HEK293T (cell line): ENCODE measurements at regions not wholly inside any gene's neighbourhood (a gene's known extent, or its start where the extent isn't known, plus 50 kb on each side); places are given as distances from the start of the nearest gene placed in this dataset.
"Not testable (repeated sequence)": the region's sequence is repeated elsewhere in the genome, so short reads cannot be mapped to it uniquely, and the experiment has no call there.

Experiments
- CTCF ChIA-PET: fragments of 350-600 bp; formaldehyde crosslinking; extraction: SDS; loops from one replicate; lab custom pipeline; 2021; ENCODE audit warnings: antibody characterized with exemption, inconsistent platforms; lab: Yijun Ruan, JAX
- POLR2A ChIA-PET: fragments of 350-600 bp; formaldehyde crosslinking; extraction: SDS; loops from one replicate; lab custom pipeline; 2020; ENCODE audit warnings: antibody characterized with exemption, inconsistent platforms; lab: Yijun Ruan, JAX
- DNase-seq: peaks from one replicate; pipeline ENCODE4 v3.0.0; 2012; ENCODE audit warnings: mixed read lengths; ENCODE audit errors: extremely low spot score

GRCh38 chr2:111460901-111461300 lies 340.2 kb downstream of the BCL2L11 start:
- CTCF ChIA-PET, DNase-seq, POLR2A ChIA-PET: not testable (repeated sequence)

DNA sequence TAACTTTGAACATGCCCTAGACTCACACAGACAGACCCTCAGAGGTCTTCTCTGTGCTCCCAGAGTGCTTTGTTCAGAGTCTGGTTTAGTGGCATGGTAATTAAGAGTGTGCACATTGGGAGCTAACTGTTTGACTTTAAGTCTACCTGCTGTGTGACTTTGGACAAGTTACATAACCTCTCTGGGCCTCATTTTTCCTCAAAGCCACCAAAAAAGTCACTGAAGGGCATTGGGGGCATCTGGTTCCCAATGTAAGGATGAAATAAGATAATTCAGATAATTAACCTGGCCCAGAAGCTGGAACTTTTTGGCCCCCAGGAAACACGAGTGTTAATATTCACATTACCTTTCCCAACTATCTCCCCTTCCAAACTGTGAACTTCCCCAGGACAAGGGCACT lies 341.1 kb downstream of the BCL2L11 start:
- DNase-seq, CTCF ChIA-PET, POLR2A ChIA-PET: not testable (repeated sequence)

GRCh38 chr2:111462572-111462971 lies 341.9 kb downstream of the BCL2L11 start:
- POLR2A ChIA-PET, CTCF ChIA-PET, DNase-seq: not testable (repeated sequence)

DNA sequence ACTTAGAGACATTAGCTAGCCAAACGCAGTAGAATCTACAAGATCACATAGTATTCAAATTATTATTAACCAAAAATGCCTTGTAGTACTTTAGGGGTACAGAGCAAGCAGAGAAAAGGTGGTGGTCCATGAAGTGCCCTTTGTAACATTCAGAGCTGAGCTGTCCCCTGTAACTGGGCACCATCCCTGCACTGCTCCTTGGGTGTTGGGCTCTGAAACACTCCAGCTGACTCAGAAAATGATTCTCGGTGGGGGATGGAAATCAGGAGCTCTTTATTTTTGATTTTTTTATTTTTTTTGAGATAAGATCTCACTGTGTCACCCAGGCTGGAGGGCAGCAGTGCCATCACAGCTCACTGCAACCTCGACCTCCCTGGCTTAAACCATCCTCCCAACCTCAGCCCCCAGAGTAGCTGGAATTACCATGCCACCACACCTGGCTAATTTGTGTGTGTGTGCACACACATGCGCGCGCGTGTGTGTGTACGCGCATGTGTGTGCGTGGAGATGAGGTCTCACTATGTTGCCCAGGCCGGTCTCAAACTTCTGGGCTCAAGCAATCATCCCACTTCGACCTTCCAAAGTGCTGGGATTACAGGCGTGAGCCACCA lies 342.6 kb downstream of the BCL2L11 start:
- POLR2A ChIA-PET, DNase-seq, CTCF ChIA-PET: not testable (repeated sequence)

- DNase-seq, CTCF ChIA-PET, POLR2A ChIA-PET: not testable (repeated sequence)
Measured at GRCh38 chr2:111463956-111464355, 343.2 kb downstream of the BCL2L11 start.

GRCh38 chr2:111464367-111464766 lies 343.7 kb downstream of the BCL2L11 start:
- POLR2A ChIA-PET, DNase-seq, CTCF ChIA-PET: not testable (repeated sequence)

DNA sequence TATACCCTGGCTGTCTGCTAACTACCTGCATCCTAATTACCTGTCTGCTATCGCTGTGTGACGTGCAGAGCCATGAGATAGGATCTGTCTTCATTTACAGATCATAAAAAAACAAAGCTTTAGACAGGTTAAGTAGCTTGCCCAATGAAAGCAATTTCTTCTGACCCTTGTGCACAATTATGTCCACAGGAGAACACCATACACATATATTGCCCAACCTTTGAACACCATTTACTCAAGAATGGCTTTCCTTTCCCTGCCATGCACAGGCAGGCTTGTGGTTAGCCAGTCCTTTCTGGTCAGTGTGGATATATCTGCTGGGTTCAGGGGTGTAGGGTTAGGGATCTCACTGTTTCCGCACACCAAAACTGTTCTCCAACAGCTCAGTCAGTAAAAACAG lies 344.8 kb downstream of the BCL2L11 start:
- CTCF ChIA-PET: not testable (repeated sequence)

DNA sequence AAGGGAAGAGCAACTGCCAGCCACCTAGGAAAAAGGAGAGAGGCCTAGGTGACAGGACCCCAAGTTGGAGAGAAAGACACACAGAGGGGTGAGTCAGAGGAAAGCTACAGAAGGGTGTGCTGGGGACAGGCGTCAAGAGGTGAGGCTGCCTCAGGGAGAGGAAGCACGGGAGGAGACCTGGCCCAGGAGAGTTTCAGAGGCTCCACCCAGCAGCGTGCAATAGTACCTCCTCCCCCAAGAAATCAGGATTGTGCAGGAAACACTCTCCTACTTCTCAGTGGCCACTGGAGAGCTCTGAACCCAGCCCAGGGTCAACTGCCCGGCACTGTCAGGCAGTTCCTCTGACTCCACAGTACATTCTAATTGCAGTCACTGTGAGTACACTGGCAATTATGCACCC lies 346.0 kb downstream of the BCL2L11 start:
- CTCF ChIA-PET, POLR2A ChIA-PET: not testable (repeated sequence)

More for the DNA sequence above, 344.8 kb downstream of the BCL2L11 start:
- POLR2A ChIA-PET, DNase-seq: not testable (repeated sequence)

GRCh38 chr2:111470924-111471323 lies 350.2 kb downstream of the BCL2L11 start:
- DNase-seq, CTCF ChIA-PET, POLR2A ChIA-PET: not testable (repeated sequence)

More for the DNA sequence above, 346.0 kb downstream of the BCL2L11 start:
- not testable (repeated sequence) for DNase-seq

GRCh38 chr2:111471791-111472530 lies 351.2 kb downstream of the BCL2L11 start:
- CTCF ChIA-PET: not testable (repeated sequence)

GRCh38 chr2:111472844-111473403 lies 352.2 kb downstream of the BCL2L11 start:
- CTCF ChIA-PET, POLR2A ChIA-PET, DNase-seq: not testable (repeated sequence)

More at GRCh38 chr2:111471791-111472530, 351.2 kb downstream of the BCL2L11 start:
- DNase-seq, POLR2A ChIA-PET: not testable (repeated sequence)

GRCh38 chr2:111473522-111473921 lies 352.8 kb downstream of the BCL2L11 start:
- DNase-seq, POLR2A ChIA-PET, CTCF ChIA-PET: not testable (repeated sequence)

- DNase-seq, POLR2A ChIA-PET, CTCF ChIA-PET: not testable (repeated sequence)
Measured at GRCh38 chr2:111474198-111474705, 353.5 kb downstream of the BCL2L11 start.

GRCh38 chr2:111478335-111478734 lies 357.6 kb downstream of the BCL2L11 start:
- DNase-seq, CTCF ChIA-PET, POLR2A ChIA-PET: not testable (repeated sequence)

DNA sequence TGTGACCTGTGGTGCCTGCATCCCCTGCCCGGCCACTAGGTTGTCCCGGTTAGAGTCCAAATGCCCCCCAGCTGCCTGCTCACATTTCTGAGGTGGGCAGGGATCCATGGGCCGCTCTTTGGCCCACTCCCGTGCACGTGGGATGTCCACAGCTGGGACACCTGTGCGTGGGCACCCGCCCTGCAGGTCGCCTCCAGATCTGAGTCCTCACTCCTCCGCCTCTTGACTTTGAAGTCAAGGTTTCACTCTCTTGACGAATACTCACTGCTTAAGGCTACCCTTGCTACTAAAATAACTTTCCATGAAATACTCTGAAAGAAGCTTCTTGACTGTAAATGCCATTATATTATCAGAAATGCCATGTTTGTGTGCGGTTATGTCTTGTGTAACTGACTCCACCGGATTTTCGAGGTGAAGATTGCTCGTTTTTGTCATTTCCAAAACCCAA lies 358.2 kb downstream of the BCL2L11 start:
- POLR2A ChIA-PET, DNase-seq, CTCF ChIA-PET: not testable (repeated sequence)

DNA sequence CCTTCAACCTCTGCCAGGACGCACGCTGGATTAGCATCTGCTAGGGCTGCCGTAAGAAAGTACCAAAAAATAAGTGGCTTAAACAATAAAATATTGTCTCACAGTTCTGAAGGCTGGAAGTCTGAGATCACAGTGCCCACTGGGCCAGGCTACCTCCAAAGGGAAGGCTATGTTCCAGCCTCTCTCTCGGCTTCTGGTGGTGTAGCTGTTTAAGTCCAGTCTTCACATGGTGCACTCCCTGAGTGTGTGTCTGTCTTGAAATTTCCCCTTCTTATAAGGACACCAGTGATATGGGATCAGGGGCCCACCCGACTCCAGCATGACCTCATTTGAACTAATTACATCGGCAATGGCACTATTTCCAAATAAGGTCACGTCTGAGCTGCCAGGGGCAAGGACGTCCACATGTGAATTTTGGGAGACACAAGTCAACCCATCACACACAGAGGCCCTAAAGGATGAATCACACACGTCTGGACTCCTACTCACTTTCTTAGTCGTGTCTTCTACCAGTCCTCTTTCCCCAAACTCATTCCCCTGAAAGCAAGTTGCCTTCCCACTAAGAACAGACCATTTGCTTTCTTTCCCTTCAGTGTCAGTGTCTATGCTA lies 359.4 kb downstream of the BCL2L11 start:
- DNase-seq, CTCF ChIA-PET, POLR2A ChIA-PET: not testable (repeated sequence)

DNA sequence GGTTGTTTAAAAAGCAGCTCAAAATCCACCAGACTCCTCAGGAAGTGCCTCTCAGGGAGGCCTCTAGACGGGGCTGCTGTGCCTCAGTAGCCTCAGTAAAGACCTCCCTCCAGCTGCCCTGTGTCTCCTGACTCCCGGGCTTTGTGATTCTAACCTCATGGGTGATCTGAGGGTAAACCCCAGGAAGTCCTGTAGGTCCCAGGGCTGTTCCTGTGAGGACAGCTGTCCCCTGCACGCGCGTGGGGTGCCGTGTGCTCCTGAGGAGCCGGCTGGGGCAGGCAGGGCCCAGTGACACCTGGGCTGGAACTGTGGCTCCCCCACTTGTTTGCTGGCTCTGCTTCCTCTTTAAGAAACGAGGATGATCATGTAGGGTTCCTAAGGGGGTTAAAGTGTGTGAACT lies 359.9 kb downstream of the BCL2L11 start:
- CTCF ChIA-PET: not testable (repeated sequence)

GRCh38 chr2:111481219-111481618 lies 360.5 kb downstream of the BCL2L11 start:
- DNase-seq, POLR2A ChIA-PET, CTCF ChIA-PET: not testable (repeated sequence)

More for the DNA sequence above, 359.9 kb downstream of the BCL2L11 start:
- DNase-seq, POLR2A ChIA-PET: not testable (repeated sequence)
